HG02981 (cell line): ENCODE measurements at regions not wholly inside any gene's neighbourhood (a gene's known extent, or its start where the extent isn't known, plus 50 kb on each side); places are given as distances from the start of the nearest gene placed in this dataset.
"Not testable (repeated sequence)": the region's sequence is repeated elsewhere in the genome, so short reads cannot be mapped to it uniquely, and the experiment has no call there.

Experiments used
- ATAC-seq: cut with Tn5 transposase; IDR thresholded peaks from one replicate; pipeline ENCODE4 v1.9.1; 2021; ENCODE audit warnings: mild to moderate bottlenecking, moderate library complexity; ENCODE audit not compliant: unreplicated experiment

GRCh38 chr6:1445650-1446330 is 56.4 kb downstream of the FOXF2 start:
- ATAC-seq: no peak

GRCh38 chr6:1449896-1450295 is 60.5 kb downstream of the FOXF2 start:
- ATAC-seq: no peak

- no peak for ATAC-seq
These were observed 63.6 kb downstream of the FOXF2 start for GRCh38 chr6:1453024-1453423.

- not testable (repeated sequence) for ATAC-seq
These were observed 67.4 kb downstream of the FOXF2 start for GRCh38 chr6:1456816-1457215.

- no peak for ATAC-seq
These were observed 71.8 kb downstream of the FOXF2 start for GRCh38 chr6:1461207-1461606.

GRCh38 chr6:1461736-1462135 is 72.4 kb downstream of the FOXF2 start:
- no peak for ATAC-seq

- ATAC-seq: no peak
These were observed 73.9 kb downstream of the FOXF2 start for GRCh38 chr6:1463275-1463674.

GRCh38 chr6:1463751-1464426 is 74.5 kb downstream of the FOXF2 start:
- ATAC-seq: no peak

GRCh38 chr6:1464781-1465370 is 75.5 kb downstream of the FOXF2 start:
- ATAC-seq: no peak

- ATAC-seq: no peak
These were observed 78.8 kb downstream of the FOXF2 start for GRCh38 chr6:1468126-1468525.

- ATAC-seq: no peak
These were observed 80.7 kb downstream of the FOXF2 start for GRCh38 chr6:1470040-1470439.

GRCh38 chr6:1472643-1473042 is 83.3 kb downstream of the FOXF2 start:
- no peak for ATAC-seq

- ATAC-seq: no peak
These were observed 83.8 kb downstream of the FOXF2 start for GRCh38 chr6:1473166-1473565.

- ATAC-seq: no peak
These were observed 84.2 kb downstream of the FOXF2 start for GRCh38 chr6:1473598-1473997.

GRCh38 chr6:1474205-1474604 is 84.8 kb downstream of the FOXF2 start:
- no peak for ATAC-seq

GRCh38 chr6:1475174-1475573 is 85.8 kb downstream of the FOXF2 start:
- no peak for ATAC-seq

- ATAC-seq: no peak
These were observed 88.2 kb downstream of the FOXF2 start for GRCh38 chr6:1477432-1478090.

GRCh38 chr6:1478163-1478826 is 88.9 kb downstream of the FOXF2 start:
- ATAC-seq: not testable (repeated sequence)

- ATAC-seq: no peak
These were observed 89.7 kb downstream of the FOXF2 start for GRCh38 chr6:1479095-1479494.

- ATAC-seq: no peak
These were observed 90.3 kb downstream of the FOXF2 start for GRCh38 chr6:1479601-1480221.

GRCh38 chr6:1481286-1481685 is 91.9 kb downstream of the FOXF2 start:
- ATAC-seq: no peak
